ENCODE measurements at regions not wholly inside any gene's neighbourhood (a gene's known extent, or its start where the extent isn't known, plus 50 kb on each side); places are given as distances from the start of the nearest gene placed in this dataset.
"Not testable (repeated sequence)": the region's sequence is repeated elsewhere in the genome, so short reads cannot be mapped to it uniquely, and the experiment has no call there.

- H3K27ac ChIP-seq (ENCODE audit: low read depth, low read length): no peak overlapping the region
- no peaks in the 10 kb centered on the region for H3K36me3 ChIP-seq (ENCODE audit: control insufficient read depth, insufficient read depth, low read length)
- no peaks in the 10 kb centered on the region for H3K4me1 ChIP-seq (ENCODE audit: control insufficient read depth, insufficient read depth, low read length)
- no peak overlapping the region for H3K9ac ChIP-seq (ENCODE audit: low read length)
- no peak overlapping the region for H3K4me3 ChIP-seq (ENCODE audit: low read length)
- H3K27me3 ChIP-seq (ENCODE audit: control insufficient read depth, insufficient read depth, low read length): no peaks in the 10 kb centered on the region
Observed at GRCh38 chr5:98349251-98349989, 424.0 kb upstream of the RGMB start.

DNA sequence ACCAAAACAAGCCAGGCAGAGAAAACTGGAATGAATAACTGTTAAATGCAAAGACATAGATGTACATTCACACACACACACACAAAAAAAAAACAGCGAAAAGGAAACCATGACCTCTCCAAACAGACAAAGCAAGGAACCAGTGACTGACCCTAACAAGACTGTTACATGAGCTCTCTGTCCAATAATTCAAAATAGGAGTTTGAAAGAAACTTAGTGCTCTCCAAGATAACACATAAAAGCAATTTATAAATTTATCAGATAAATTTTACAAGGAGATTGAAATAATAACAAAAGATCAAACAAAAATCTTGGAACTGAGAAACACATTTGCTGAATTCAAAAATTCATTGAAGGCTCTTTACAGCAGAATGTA is 423.5 kb upstream of the RGMB start:
- H3K36me3 ChIP-seq (ENCODE audit: control insufficient read depth, insufficient read depth, low read length): no peaks in the 10 kb centered on the region
- no peak overlapping the region for H3K27ac ChIP-seq (ENCODE audit: low read depth, low read length)
- H3K4me1 ChIP-seq (ENCODE audit: control insufficient read depth, insufficient read depth, low read length): no peaks in the 10 kb centered on the region
- no peak overlapping the region for H3K4me3 ChIP-seq (ENCODE audit: low read length)
- H3K27me3 ChIP-seq (ENCODE audit: control insufficient read depth, insufficient read depth, low read length): no peaks in the 10 kb centered on the region
- no peak overlapping the region for H3K9ac ChIP-seq (ENCODE audit: low read length)

GRCh38 chr5:98354922-98355321 is 418.5 kb upstream of the RGMB start:
- H3K4me3 ChIP-seq (ENCODE audit: low read length): no peak overlapping the region
- no peak overlapping the region for H3K9ac ChIP-seq (ENCODE audit: low read length)
- no peak overlapping the region for H3K27ac ChIP-seq (ENCODE audit: low read depth, low read length)
- H3K36me3 ChIP-seq (ENCODE audit: control insufficient read depth, insufficient read depth, low read length): no peaks in the 10 kb centered on the region
- H3K27me3 ChIP-seq (ENCODE audit: control insufficient read depth, insufficient read depth, low read length): no peaks in the 10 kb centered on the region
- H3K4me1 ChIP-seq (ENCODE audit: control insufficient read depth, insufficient read depth, low read length): no peaks in the 10 kb centered on the region

DNA sequence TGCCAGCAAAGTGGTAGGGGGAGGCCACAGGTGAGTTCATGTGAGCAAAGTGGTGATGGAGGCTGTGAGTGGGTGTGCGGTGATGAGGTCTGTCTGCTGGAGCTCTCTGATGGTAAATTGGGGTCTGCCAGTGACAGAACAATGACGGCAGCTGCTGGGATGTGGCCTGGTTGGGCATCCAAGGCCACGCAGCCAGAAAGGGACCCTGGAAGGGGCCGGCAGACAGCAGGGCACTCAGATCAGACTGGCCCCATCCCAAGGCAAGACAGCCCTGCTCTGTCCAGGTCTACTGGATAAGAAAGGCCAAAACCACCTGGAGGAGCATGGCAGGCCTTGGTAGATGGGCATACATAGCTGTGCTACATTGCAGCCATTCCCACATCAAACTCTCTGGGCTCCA is 412.9 kb upstream of the RGMB start:
- no peak overlapping the region for H3K27ac ChIP-seq (ENCODE audit: low read depth, low read length)
- no peak overlapping the region for H3K9ac ChIP-seq (ENCODE audit: low read length)
- no peaks in the 10 kb centered on the region for H3K36me3 ChIP-seq (ENCODE audit: control insufficient read depth, insufficient read depth, low read length)
- no peaks in the 10 kb centered on the region for H3K4me1 ChIP-seq (ENCODE audit: control insufficient read depth, insufficient read depth, low read length)
- H3K27me3 ChIP-seq (ENCODE audit: control insufficient read depth, insufficient read depth, low read length): no peaks in the 10 kb centered on the region
- H3K4me3 ChIP-seq (ENCODE audit: low read length): no peak overlapping the region

DNA sequence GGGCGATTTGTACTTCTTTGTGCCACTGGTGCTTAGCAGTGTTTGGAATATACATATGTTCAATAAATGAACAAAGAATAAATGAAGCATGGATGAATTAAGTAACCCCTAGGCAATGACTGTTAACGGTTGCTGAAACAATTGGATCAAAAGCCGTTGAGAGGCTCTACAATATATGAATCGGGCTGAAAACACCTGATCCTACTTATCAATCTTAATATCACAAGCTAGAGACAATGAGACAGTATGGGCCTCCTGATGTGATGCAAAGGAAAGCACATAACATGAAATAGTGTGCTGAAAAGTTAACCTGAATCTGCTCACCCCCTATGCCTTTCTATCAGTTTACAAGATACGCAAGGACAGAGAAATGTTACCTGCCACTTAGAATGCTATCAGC is 410.3 kb upstream of the RGMB start:
- no peaks in the 10 kb centered on the region for H3K27me3 ChIP-seq (ENCODE audit: control insufficient read depth, insufficient read depth, low read length)
- no peaks in the 10 kb centered on the region for H3K4me1 ChIP-seq (ENCODE audit: control insufficient read depth, insufficient read depth, low read length)
- H3K9ac ChIP-seq (ENCODE audit: low read length): no peak overlapping the region
- no peak overlapping the region for H3K27ac ChIP-seq (ENCODE audit: low read depth, low read length)
- H3K4me3 ChIP-seq (ENCODE audit: low read length): no peak overlapping the region
- H3K36me3 ChIP-seq (ENCODE audit: control insufficient read depth, insufficient read depth, low read length): no peaks in the 10 kb centered on the region

DNA sequence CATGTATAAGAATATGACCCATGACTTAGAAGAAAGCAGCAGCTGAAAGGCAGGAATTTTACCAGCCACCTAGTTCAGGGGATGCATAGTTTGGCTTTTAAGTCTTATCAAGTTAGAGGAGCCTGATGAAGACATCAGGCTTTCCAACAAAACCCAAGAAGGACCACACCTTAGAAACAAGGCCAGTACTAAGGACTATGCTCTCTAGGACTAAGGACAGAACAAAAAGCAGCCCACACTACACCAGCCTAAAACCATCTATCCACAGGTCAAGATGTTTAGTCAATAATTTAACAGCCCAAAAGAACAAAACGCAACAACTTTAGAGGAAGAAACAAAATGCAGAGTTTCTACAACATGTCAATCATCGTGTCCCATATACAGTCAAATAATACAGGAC is 408.9 kb upstream of the RGMB start:
- Histone ChIP-seq H3K4me3 (ENCODE audit: low read length) (no peak overlapping the region), H3K4me1 (ENCODE audit: control insufficient read depth, insufficient read depth, low read length) (no peaks in the 10 kb centered on the region), H3K27me3 (ENCODE audit: control insufficient read depth, insufficient read depth, low read length) (no peaks in the 10 kb centered on the region), H3K9ac (ENCODE audit: low read length) (no peak overlapping the region), H3K27ac (ENCODE audit: low read depth, low read length) (no peak overlapping the region), H3K36me3 (ENCODE audit: control insufficient read depth, insufficient read depth, low read length) (no peaks in the 10 kb centered on the region)

DNA sequence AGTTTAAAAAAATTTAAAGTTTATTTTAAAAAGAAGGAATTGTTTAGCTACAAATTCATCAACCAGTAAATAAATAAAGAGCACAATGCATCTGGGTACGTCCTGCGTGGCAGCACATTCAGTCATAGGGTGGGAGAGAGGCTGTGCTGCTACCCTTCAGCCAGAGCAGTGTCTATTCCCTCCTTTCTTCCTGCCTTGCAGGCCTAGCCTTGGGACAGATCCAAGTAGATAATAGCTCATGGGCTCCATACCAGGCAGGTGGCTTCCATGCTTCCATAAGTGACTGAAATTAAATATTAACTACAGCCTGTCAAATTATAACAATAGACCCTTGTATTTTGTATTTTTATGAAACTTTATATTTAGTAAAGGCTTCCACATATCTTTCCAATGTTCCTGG is 408.3 kb upstream of the RGMB start:
- Histone ChIP-seq H3K4me1 (ENCODE audit: control insufficient read depth, insufficient read depth, low read length) (no peaks in the 10 kb centered on the region), H3K36me3 (ENCODE audit: control insufficient read depth, insufficient read depth, low read length) (no peaks in the 10 kb centered on the region), H3K4me3 (ENCODE audit: low read length) (no peak overlapping the region), H3K27ac (ENCODE audit: low read depth, low read length) (no peak overlapping the region), H3K9ac (ENCODE audit: low read length) (no peak overlapping the region), H3K27me3 (ENCODE audit: control insufficient read depth, insufficient read depth, low read length) (no peaks in the 10 kb centered on the region)

GRCh38 chr5:98368141-98368540 is 405.3 kb upstream of the RGMB start:
- no peak overlapping the region for H3K4me3 ChIP-seq (ENCODE audit: low read length)
- H3K4me1 ChIP-seq (ENCODE audit: control insufficient read depth, insufficient read depth, low read length): no peaks in the 10 kb centered on the region
- H3K9ac ChIP-seq (ENCODE audit: low read length): no peak overlapping the region
- no peaks in the 10 kb centered on the region for H3K36me3 ChIP-seq (ENCODE audit: control insufficient read depth, insufficient read depth, low read length)
- H3K27me3 ChIP-seq (ENCODE audit: control insufficient read depth, insufficient read depth, low read length): no peaks in the 10 kb centered on the region
- H3K27ac ChIP-seq (ENCODE audit: low read depth, low read length): no peak overlapping the region

DNA sequence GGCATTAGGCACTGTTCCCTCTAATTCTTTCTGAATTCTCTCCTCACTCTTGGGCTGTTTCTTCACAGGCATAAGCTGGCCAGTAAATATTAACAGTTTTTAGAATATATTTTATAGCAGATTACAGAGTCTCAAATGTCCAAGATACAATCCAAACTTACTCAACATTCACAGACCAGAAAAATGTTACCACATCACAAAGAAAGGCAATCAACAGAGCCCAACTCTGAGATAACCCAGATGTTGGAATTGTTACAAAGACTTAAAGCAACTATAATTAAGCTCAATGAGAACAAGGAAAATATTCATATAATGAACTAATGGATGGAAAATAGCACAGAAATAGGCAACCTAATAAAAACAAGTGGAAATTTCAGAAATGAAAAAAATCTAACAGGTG is 401.1 kb upstream of the RGMB start:
- no peak overlapping the region for H3K9ac ChIP-seq (ENCODE audit: low read length)
- no peaks in the 10 kb centered on the region for H3K36me3 ChIP-seq (ENCODE audit: control insufficient read depth, insufficient read depth, low read length)
- no peak overlapping the region for H3K4me3 ChIP-seq (ENCODE audit: low read length)
- H3K27me3 ChIP-seq (ENCODE audit: control insufficient read depth, insufficient read depth, low read length): no peaks in the 10 kb centered on the region
- no peaks in the 10 kb centered on the region for H3K4me1 ChIP-seq (ENCODE audit: control insufficient read depth, insufficient read depth, low read length)
- no peak overlapping the region for H3K27ac ChIP-seq (ENCODE audit: low read depth, low read length)

DNA sequence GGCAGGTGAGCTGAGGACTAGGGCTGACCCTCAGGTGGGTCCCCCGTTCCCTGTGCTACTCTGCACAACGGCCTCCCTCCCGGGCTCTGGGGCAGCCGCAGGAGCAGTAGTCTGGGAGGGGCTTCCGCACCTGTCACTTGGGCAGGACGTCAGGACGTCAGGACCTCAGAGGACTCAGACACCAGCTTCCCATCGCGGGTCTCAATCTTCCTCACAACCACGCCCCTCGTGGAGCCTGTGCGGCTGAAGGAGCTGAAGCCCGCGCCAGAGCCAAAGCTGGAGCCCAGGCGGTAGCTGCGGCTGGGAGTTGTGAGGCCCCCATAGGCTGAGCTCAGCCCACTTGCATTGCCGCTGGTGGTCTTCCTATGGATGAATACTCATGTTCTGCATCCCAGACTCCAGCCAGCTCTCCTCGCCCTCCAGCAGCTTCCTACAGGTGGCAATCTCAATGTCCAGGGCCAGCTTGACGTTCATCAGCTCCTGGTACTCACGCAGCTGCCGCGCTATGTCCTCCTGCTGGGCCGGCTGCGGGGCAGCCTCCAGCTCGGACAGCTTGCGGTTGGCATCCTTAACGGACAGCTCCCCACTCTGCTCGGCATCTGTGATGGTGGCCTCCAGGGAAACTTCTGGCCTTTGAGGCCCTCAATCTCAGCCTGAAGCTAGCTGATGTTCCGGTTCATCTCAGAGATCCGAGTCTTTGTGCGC is 381.4 kb upstream of the RGMB start:
- Histone ChIP-seq H3K9ac (ENCODE audit: low read length) (no peak overlapping the region), H3K27me3 (ENCODE audit: control insufficient read depth, insufficient read depth, low read length) (no peaks in the 10 kb centered on the region), H3K4me3 (ENCODE audit: low read length) (no peak overlapping the region), H3K36me3 (ENCODE audit: control insufficient read depth, insufficient read depth, low read length) (no peaks in the 10 kb centered on the region), H3K27ac (ENCODE audit: low read depth, low read length) (no peak overlapping the region), H3K4me1 (ENCODE audit: control insufficient read depth, insufficient read depth, low read length) (no peaks in the 10 kb centered on the region)

- not testable (repeated sequence) for H3K9ac ChIP-seq (ENCODE audit: low read length); H3K27ac ChIP-seq (ENCODE audit: low read depth, low read length); H3K4me3 ChIP-seq (ENCODE audit: low read length); H3K36me3 ChIP-seq (ENCODE audit: control insufficient read depth, insufficient read depth, low read length); H3K4me1 ChIP-seq (ENCODE audit: control insufficient read depth, insufficient read depth, low read length); H3K27me3 ChIP-seq (ENCODE audit: control insufficient read depth, insufficient read depth, low read length)
Observed at GRCh38 chr5:98393205-98393604, 380.3 kb upstream of the RGMB start.

DNA sequence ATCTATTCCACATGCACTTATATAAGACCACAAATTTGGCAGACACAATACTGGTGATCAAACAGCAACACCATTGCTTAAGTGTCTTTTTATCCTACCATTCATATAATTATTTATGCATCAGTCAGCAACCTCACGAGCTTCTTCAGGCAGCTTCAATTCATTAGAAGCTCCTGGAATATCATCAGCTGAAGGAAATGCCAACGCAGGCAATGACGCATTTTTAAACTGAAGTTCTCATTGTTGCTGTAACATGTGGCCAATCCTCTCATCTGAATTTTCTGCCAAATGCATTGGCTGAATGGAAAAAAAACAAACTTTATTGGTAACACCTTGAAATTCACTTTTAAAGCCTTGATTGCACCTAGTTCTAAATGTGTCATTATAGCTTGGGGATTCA is 376.4 kb upstream of the RGMB start:
- Histone ChIP-seq H3K4me3 (ENCODE audit: low read length) (no peak overlapping the region), H3K27ac (ENCODE audit: low read depth, low read length) (no peak overlapping the region)

GRCh38 chr5:98398465-98398864 is 375.0 kb upstream of the RGMB start:
- H3K9ac ChIP-seq (ENCODE audit: low read length): no peak overlapping the region
- no peak overlapping the region for H3K4me3 ChIP-seq (ENCODE audit: low read length)
- H3K36me3 ChIP-seq (ENCODE audit: control insufficient read depth, insufficient read depth, low read length): no peaks in the 10 kb centered on the region
- H3K4me1 ChIP-seq (ENCODE audit: control insufficient read depth, insufficient read depth, low read length): no peaks in the 10 kb centered on the region
- H3K27me3 ChIP-seq (ENCODE audit: control insufficient read depth, insufficient read depth, low read length): no peaks in the 10 kb centered on the region
- H3K27ac ChIP-seq (ENCODE audit: low read depth, low read length): no peak overlapping the region

More for the DNA sequence above, 376.4 kb upstream of the RGMB start:
- Histone ChIP-seq H3K27me3 (ENCODE audit: control insufficient read depth, insufficient read depth, low read length) (no peaks in the 10 kb centered on the region), H3K36me3 (ENCODE audit: control insufficient read depth, insufficient read depth, low read length) (no peaks in the 10 kb centered on the region), H3K9ac (ENCODE audit: low read length) (no peak overlapping the region), H3K4me1 (ENCODE audit: control insufficient read depth, insufficient read depth, low read length) (no peaks in the 10 kb centered on the region)
